GM12878 (cell line): ENCODE measurements at regions not wholly inside any gene's neighbourhood (a gene's known extent, or its start where the extent isn't known, plus 50 kb on each side); places are given as distances from the start of the nearest gene placed in this dataset.

Experiments used
- CUX1 ChIP-seq: IDR thresholded peaks from 2 replicates; pipeline ENCODE4 v1.6.1; 2012; ENCODE audit warnings: improper control_type of control experiment, low read depth, low read length; ENCODE audit not compliant: insufficient replicate concordance
- EGR1 ChIP-seq, 2 experiments: IDR thresholded peaks; 1 replicate in 1 of 2; 2 replicates in 1 of 2; pipeline ENCODE4 v1.6.1; 2011 to 2012; ENCODE audit warnings: low read depth in 2 of 2, low read length in 2 of 2, borderline replicate concordance in 1 of 2, mild to moderate bottlenecking in 1 of 2, moderate library complexity in 1 of 2
- PKNOX1 ChIP-seq: fragments of 450-650 bp; IDR thresholded peaks from 2 replicates; pipeline ENCODE4 v1.6.1; 2016; ENCODE audit warnings: mild to moderate bottlenecking
- SUZ12 ChIP-seq: fragments of 200-600 bp; sonication (generic); IDR thresholded peaks from one replicate; pipeline ENCODE4 v1.6.1; 2018; ENCODE audit warnings: antibody characterized with exemption, mild to moderate bottlenecking; ENCODE audit not compliant: unreplicated experiment
- TF ChIP-seq, protein P1 (sequence below): fragments of 450-650 bp; conservative IDR thresholded peaks from 2 replicates; pipeline ENCODE4 v1.6.1; 2017; ENCODE audit warnings: mild to moderate bottlenecking, moderate library complexity

DNA sequence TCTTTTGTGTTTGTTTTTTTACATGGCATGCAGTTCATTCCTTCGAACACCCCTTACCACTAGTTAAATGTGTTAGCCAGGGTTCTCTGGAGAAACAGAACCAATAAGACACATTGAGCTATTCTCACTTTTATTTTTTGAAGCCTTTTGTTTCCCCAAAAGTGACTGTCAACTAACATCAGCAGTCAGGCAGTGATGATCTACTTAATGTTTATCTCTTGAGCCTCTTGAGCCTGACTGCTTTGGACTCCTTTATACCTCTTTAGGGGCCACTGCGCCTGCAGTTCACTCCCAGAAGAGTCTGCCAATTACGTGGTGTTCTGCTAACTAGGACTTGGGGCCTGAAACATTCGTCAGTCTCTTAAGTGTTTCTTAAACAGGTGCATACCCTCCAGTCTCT lies 163.7 kb upstream of the FLRT2 start (continued):
- TF ChIP-seq SUZ12: no peak
- no peak for TF ChIP-seq CUX1
- TF ChIP-seq EGR1 (IDR thresholded peaks at IDR 0.05; ENCODE audit: borderline replicate concordance in 1 of 2, low read depth in 2 of 2, low read length in 2 of 2): no peak
- TF ChIP-seq PKNOX1: no peak
- TF ChIP-seq, protein P1, sequence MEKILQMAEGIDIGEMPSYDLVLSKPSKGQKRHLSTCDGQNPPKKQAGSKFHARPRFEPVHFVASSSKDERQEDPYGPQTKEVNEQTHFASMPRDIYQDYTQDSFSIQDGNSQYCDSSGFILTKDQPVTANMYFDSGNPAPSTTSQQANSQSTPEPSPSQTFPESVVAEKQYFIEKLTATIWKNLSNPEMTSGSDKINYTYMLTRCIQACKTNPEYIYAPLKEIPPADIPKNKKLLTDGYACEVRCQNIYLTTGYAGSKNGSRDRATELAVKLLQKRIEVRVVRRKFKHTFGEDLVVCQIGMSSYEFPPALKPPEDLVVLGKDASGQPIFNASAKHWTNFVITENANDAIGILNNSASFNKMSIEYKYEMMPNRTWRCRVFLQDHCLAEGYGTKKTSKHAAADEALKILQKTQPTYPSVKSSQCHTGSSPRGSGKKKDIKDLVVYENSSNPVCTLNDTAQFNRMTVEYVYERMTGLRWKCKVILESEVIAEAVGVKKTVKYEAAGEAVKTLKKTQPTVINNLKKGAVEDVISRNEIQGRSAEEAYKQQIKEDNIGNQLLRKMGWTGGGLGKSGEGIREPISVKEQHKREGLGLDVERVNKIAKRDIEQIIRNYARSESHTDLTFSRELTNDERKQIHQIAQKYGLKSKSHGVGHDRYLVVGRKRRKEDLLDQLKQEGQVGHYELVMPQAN: no peak
